Activated CD4-positive, alpha-beta memory T cell treated with anti-CD3 and anti-CD28 coated beads for 36 hours (primary cell): ENCODE measurements at regions not wholly inside any gene's neighbourhood (a gene's known extent, or its start where the extent isn't known, plus 50 kb on each side); places are given as distances from the start of the nearest gene placed in this dataset.

Experiments
- CTCF ChIA-PET: fragments of 350-600 bp; sonication (Branson Sonifier 250); formaldehyde crosslinking; loops from one replicate; lab custom pipeline; 2021; ENCODE audit warnings: antibody characterized with exemption, inconsistent platforms; lab: Charles Lee
- POLR2A ChIA-PET: fragments of 350-600 bp; sonication (Branson Sonifier 250); formaldehyde crosslinking; loops from one replicate; lab custom pipeline; 2021; ENCODE audit warnings: antibody characterized with exemption; lab: Charles Lee
- DNase-seq: peaks from one replicate; pipeline ENCODE4 v3.0.0-alpha.2; 2020
- H3K27ac Mint-ChIP-seq: one replicate; pipeline ENCODE4 v1.8.0; 2021; ENCODE audit warnings: mixed read lengths
- H3K27me3 Mint-ChIP-seq: one replicate; pipeline ENCODE4 v1.8.0; 2021; ENCODE audit warnings: mixed read lengths
- H3K36me3 Mint-ChIP-seq: one replicate; pipeline ENCODE4 v1.8.0; 2021; ENCODE audit warnings: mixed read lengths
- H3K4me1 Mint-ChIP-seq: one replicate; pipeline ENCODE4 v1.8.0; 2021; ENCODE audit warnings: low read depth, mixed read lengths
- H3K4me3 Mint-ChIP-seq: one replicate; pipeline ENCODE4 v1.8.0; 2021; ENCODE audit warnings: mild to moderate bottlenecking, mixed read lengths
- H3K9me3 Mint-ChIP-seq: one replicate; pipeline ENCODE4 v1.8.0; 2021; ENCODE audit warnings: mixed read lengths
- intact Hi-C: fragments of 100-400 bp; cut with micrococcal nuclease; formaldehyde crosslinking; loops from one replicate; pipeline ENCODE4 v1.15.1; 2023

DNA sequence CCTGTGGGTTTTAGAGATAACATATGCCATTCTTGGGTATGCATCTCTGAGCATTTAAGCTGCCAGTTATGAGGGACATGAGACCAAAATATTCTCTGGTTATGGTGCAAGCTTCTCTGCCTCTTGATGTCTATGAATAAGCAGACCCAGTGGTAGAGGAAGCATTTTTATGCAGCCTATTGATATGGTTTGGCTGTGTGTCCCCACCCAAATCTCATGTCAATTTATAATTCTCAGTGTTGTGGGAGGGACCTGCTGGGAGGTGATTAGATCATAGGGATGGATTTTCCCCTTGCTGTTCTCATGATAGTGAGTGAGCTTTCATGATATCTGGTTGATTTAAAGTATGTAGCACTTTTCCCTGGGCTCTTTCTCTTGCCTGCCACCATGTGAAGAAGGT, 187.2 kb downstream of the ARHGAP12 start:
- Mint-ChIP-seq H3K36me3 (peaks cover 1% of the 10 kb centered on the region), H3K27ac (peak overlapping the region; percentile 36), H3K9me3 (peaks cover 9% of the 10 kb centered on the region), H3K27me3 (no peaks in the 10 kb centered on the region), H3K4me3 (no peak overlapping the region), H3K4me1 (peaks cover 32% of the 10 kb centered on the region)
- intact Hi-C loops: no loop called here
- no peak for DNase-seq
- ChIA-PET CTCF (interaction anchor here (1.6 kb wide), 1 partner anchor 29 kb away, joined by 5 read pairs; no protein-coding TSS in a partner anchor), POLR2A (no interaction called here)

DNA sequence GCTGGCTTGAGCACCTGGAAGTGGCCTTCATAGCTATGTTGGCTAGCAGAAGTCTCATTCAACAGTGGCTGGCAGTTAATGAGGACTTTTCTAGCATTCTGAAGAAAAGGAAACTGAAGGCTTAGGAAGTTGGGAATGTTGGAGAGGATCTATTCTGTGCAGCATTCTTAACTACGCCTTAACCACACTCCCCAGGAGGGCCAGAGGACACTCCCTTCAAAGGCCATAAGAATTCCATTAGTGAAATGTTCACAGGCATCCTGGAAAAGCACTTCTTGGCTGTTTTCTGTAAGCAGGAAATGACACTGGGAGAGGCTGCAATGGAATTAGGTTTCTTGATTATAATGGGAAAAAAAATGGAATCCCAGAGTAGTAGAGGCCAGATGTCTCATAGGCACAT, 188.9 kb downstream of the ARHGAP12 start:
- intact Hi-C loops: no loop called here
- H3K4me3 Mint-ChIP-seq: no peak overlapping the region
- H3K27me3 Mint-ChIP-seq: no peaks in the 10 kb centered on the region
- no peak overlapping the region for H3K27ac Mint-ChIP-seq
- DNase-seq: no peak
- H3K4me1 Mint-ChIP-seq: peaks cover 15% of the 10 kb centered on the region
- ChIA-PET POLR2A (no interaction called here), CTCF (no interaction called here)
- peaks cover 4% of the 10 kb centered on the region for H3K36me3 Mint-ChIP-seq
- peaks cover 9% of the 10 kb centered on the region for H3K9me3 Mint-ChIP-seq

GRCh38 chr10:31739146-31739545, 189.5 kb downstream of the ARHGAP12 start:
- POLR2A ChIA-PET: no interaction called here
- H3K4me1 Mint-ChIP-seq: peaks cover 10% of the 10 kb centered on the region
- H3K36me3 Mint-ChIP-seq: peaks cover 4% of the 10 kb centered on the region
- CTCF ChIA-PET: no interaction called here
- no peaks in the 10 kb centered on the region for H3K27me3 Mint-ChIP-seq
- intact Hi-C loops: no loop called here
- no peak overlapping the region for H3K4me3 Mint-ChIP-seq
- no peak overlapping the region for H3K27ac Mint-ChIP-seq
- no peak for DNase-seq
- H3K9me3 Mint-ChIP-seq: peaks cover 9% of the 10 kb centered on the region

DNA sequence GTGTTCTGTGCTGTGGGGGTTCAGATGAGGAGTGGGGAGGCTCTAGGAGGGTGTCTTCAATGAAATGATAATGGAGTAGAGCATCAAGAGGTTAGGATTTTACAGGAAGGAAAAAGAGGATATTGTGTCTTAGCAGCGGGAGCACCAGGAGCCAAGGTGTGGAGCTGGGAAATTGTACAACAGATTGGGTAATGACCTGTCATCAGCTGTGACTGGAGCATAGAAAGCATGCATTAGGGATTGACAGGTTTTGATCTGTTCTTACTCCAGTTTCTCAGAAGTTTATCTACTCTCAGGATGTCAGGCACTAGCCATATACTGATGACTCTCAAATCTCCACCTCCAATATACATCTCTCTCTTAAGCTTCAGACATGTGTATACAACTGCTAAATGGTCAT, 196.9 kb downstream of the ARHGAP12 start:
- peaks cover 3% of the 10 kb centered on the region for H3K36me3 Mint-ChIP-seq
- no peak overlapping the region for H3K4me3 Mint-ChIP-seq
- peaks cover 2% of the 10 kb centered on the region for H3K9me3 Mint-ChIP-seq

DNA sequence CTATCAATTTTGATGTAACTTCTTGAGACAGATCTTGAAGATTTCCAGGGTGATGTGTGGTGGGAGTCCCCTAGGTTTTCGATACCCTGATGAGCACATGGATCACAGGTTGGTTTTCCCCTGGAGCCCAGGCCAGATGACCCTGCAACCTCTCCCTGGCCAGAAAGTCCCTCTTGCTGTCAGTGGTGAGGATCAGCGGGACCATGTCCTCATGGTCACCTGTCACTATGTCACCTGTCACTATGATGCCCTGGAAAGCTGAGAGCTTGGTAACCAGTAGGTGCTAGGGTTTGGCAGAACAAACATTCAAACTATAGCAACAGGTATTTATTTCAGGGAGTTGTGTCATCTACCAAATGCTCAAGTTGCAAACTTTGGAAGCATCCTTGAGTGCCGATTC, 197.9 kb downstream of the ARHGAP12 start:
- CTCF ChIA-PET: no interaction called here
- Mint-ChIP-seq H3K4me1 (no peaks in the 10 kb centered on the region), H3K9me3 (no peaks in the 10 kb centered on the region), H3K27me3 (peaks cover 2% of the 10 kb centered on the region), H3K4me3 (no peak overlapping the region), H3K27ac (no peak overlapping the region), H3K36me3 (peaks cover 3% of the 10 kb centered on the region)
- intact Hi-C loops: no loop called here
- POLR2A ChIA-PET: no interaction called here
- DNase-seq: no peak

More for the DNA sequence above, 196.9 kb downstream of the ARHGAP12 start:
- no peak for DNase-seq
- H3K27ac Mint-ChIP-seq: no peak overlapping the region
- H3K4me1 Mint-ChIP-seq: no peaks in the 10 kb centered on the region
- intact Hi-C loops: no loop called here
- H3K27me3 Mint-ChIP-seq: peaks cover 2% of the 10 kb centered on the region
- ChIA-PET CTCF (no interaction called here), POLR2A (no interaction called here)

DNA sequence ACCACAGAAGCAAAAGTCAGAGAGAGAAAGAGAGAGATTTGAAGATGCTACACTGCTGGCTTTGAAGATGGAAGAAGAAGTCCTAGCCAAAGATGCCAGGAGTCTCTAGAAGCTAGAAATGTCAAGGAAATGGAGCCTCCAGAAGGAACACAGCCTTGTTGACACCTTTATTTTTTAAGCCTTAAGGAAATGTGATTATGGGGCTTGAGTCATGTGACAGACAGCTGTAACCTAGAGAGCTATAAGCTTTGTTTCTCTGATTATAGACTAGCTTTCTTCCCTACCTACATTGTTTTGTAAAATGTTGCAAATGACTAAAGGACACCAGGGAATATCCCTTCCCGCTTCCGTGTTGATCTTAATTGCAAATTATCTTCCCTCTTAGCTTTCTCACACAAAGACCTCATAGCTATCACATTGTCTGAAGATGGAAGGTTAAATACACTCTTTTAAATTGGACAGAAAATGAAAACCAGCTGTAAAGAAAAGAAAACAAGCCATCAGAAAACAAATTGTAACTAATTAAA, 199.9 kb downstream of the ARHGAP12 start:
- H3K9me3 Mint-ChIP-seq: no peaks in the 10 kb centered on the region
- DNase-seq: no peak
- ChIA-PET POLR2A (no interaction called here), CTCF (interaction anchor here (1.0 to 1.3 kb wide), 2 partner anchors 944 to 1002 kb away, joined by 3 read pairs; no protein-coding TSS in a partner anchor)
- H3K27me3 Mint-ChIP-seq: peaks cover 2% of the 10 kb centered on the region
- H3K36me3 Mint-ChIP-seq: no peaks in the 10 kb centered on the region
- H3K4me1 Mint-ChIP-seq: no peaks in the 10 kb centered on the region
- H3K4me3 Mint-ChIP-seq: no peak overlapping the region
- intact Hi-C loops: no loop called here
- no peak overlapping the region for H3K27ac Mint-ChIP-seq

DNA sequence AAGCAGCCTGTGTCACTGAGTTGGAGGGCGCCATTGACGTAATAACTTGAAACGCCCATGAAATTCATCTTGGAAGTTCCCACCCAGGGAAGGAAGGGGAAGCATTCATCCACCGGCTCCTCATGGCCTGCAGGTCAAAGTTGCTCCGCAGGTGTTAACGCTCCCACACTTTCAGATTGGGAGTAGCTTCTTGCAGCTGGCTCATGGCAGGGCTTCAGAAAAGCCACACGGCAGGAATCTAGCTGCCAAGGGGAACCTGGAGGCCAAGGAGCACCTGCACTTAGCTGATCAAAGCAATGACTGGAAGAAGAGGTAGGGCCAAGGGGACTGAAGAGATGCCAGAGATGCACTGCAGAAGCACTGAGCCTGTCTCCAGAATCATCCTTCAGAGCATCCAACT, 203.2 kb downstream of the ARHGAP12 start:
- CTCF ChIA-PET: no interaction called here
- intact Hi-C loops: no loop called here
- no peaks in the 10 kb centered on the region for H3K9me3 Mint-ChIP-seq

GRCh38 chr10:31724296-31724695, 204.3 kb downstream of the ARHGAP12 start:
- Mint-ChIP-seq H3K9me3 (no peaks in the 10 kb centered on the region), H3K27me3 (peaks cover 5% of the 10 kb centered on the region), H3K4me3 (no peak overlapping the region), H3K36me3 (no peaks in the 10 kb centered on the region), H3K27ac (no peak overlapping the region), H3K4me1 (peaks cover 4% of the 10 kb centered on the region)
- intact Hi-C loops: no loop called here
- CTCF ChIA-PET: no interaction called here
- DNase-seq: no peak
- POLR2A ChIA-PET: no interaction called here

More for the DNA sequence above, 203.2 kb downstream of the ARHGAP12 start:
- H3K36me3 Mint-ChIP-seq: no peaks in the 10 kb centered on the region
- no peak overlapping the region for H3K27ac Mint-ChIP-seq
- POLR2A ChIA-PET: interaction anchor here (0.6 kb wide), 1 partner anchor 49 kb away, joined by 7 read pairs; no protein-coding TSS in a partner anchor
- no peak for DNase-seq
- H3K4me3 Mint-ChIP-seq: no peak overlapping the region
- H3K4me1 Mint-ChIP-seq: peaks cover 4% of the 10 kb centered on the region
- H3K27me3 Mint-ChIP-seq: peaks cover 5% of the 10 kb centered on the region

GRCh38 chr10:31723106-31723750, 205.4 kb downstream of the ARHGAP12 start:
- peaks cover 4% of the 10 kb centered on the region for H3K4me1 Mint-ChIP-seq
- H3K27me3 Mint-ChIP-seq: peaks cover 3% of the 10 kb centered on the region
- no peak overlapping the region for H3K27ac Mint-ChIP-seq
- DNase-seq: no peak
- POLR2A ChIA-PET: no interaction called here
- intact Hi-C loops: no loop called here
- no peaks in the 10 kb centered on the region for H3K36me3 Mint-ChIP-seq
- no peaks in the 10 kb centered on the region for H3K9me3 Mint-ChIP-seq
- H3K4me3 Mint-ChIP-seq: no peak overlapping the region
- CTCF ChIA-PET: no interaction called here

DNA sequence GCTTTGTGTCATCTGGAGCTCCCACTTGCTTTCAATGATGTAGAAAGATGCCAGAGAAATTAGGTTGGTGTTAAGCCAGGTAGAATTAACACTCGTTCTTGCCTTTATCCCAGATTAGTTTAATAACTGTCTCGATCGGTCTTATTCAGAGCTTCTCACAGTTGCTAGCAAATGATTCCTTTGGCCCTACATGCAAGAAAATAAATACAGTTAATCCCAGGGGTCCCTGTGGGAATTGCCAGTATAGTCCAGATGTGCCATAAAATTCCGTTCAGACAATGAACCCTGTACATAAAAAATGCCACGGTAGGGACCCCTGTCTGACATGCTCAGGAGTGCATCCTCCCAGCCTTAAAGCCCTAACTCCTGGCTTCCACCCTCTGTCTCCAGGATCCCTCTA, 207.5 kb downstream of the ARHGAP12 start:
- peaks cover 6% of the 10 kb centered on the region for H3K27me3 Mint-ChIP-seq
- POLR2A ChIA-PET: no interaction called here
- intact Hi-C loops: no loop called here
- peaks cover 4% of the 10 kb centered on the region for H3K4me1 Mint-ChIP-seq
- no peak overlapping the region for H3K27ac Mint-ChIP-seq
- no peaks in the 10 kb centered on the region for H3K36me3 Mint-ChIP-seq
- no peaks in the 10 kb centered on the region for H3K9me3 Mint-ChIP-seq
- CTCF ChIA-PET: no interaction called here
- H3K4me3 Mint-ChIP-seq: no peak overlapping the region
- DNase-seq: no peak

DNA sequence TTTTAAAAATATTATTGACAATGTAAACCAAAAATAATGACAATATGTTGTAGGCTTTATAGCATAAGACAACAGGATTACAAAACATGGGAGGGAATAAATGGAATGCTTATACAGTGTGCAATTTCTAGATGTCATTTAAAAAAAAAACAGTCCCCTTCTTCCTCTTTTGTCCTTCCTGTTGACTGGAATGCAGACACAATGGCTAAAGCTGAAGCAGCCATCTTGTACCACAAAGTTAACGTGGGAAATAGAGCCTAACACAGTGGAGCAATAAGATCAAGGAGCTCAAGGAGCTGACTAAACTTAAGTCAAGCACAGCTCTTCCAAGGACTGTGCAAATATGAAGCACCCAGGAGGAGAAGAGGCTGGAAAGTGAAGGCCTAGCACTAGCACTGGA, 208.1 kb downstream of the ARHGAP12 start:
- POLR2A ChIA-PET: no interaction called here
- intact Hi-C loops: no loop called here

DNA sequence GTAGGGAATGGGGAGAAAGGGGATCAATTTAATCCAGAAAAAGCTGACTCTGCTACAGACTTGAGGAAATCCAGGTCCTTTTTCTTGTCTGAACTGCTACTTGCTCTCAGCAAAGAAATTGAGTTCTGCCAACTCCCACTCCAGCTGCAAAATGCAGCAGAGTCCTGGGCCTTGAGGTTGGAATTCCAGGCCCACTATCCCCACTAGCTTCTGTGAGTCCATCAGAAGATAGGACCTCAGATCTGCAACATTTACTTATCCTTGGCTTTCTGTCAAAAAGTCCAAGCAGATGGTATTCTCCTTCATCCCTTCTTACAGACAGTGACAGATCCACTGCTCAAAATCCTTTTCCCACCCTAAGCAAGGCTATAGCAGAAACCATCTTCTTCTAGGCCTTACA, 219.2 kb downstream of the ARHGAP12 start:
- Mint-ChIP-seq H3K27ac (no peak overlapping the region), H3K9me3 (peaks cover 28% of the 10 kb centered on the region), H3K36me3 (peaks cover 6% of the 10 kb centered on the region), H3K27me3 (no peaks in the 10 kb centered on the region), H3K4me1 (peaks cover 24% of the 10 kb centered on the region), H3K4me3 (no peak overlapping the region)
- no peak for DNase-seq
- ChIA-PET CTCF (interaction anchor here (0.8 to 2.1 kb wide), 4 partner anchors 60 to 958 kb away, joined by 4 to 5 read pairs (median 4); no protein-coding TSS in a partner anchor), POLR2A (no interaction called here)
- intact Hi-C loops: loop anchor here (5.0 to 10.0 kb wide), 3 partner anchors 365 to 677 kb away; partner anchors contain the start of gene ZNF438

More for the DNA sequence above, 208.1 kb downstream of the ARHGAP12 start:
- CTCF ChIA-PET: no interaction called here
- DNase-seq: no peak
- H3K27me3 Mint-ChIP-seq: peaks cover 6% of the 10 kb centered on the region
- no peaks in the 10 kb centered on the region for H3K36me3 Mint-ChIP-seq
- H3K27ac Mint-ChIP-seq: no peak overlapping the region
- no peak overlapping the region for H3K4me3 Mint-ChIP-seq
- H3K9me3 Mint-ChIP-seq: no peaks in the 10 kb centered on the region
- peaks cover 4% of the 10 kb centered on the region for H3K4me1 Mint-ChIP-seq
